ENCODE measurements at regions not wholly inside any gene's neighbourhood (a gene's known extent, or its start where the extent isn't known, plus 50 kb on each side); places are given as distances from the start of the nearest gene placed in this dataset.

- CTCF ChIA-PET = no interaction called here
Measured at GRCh38 chr12:59069516-59069915, 149.2 kb upstream of the LRIG3 start.

GRCh38 chr12:59068436-59068835 is 148.1 kb upstream of the LRIG3 start:
- no peak overlapping the region for H3K27ac ChIP-seq (ENCODE audit: control insufficient read depth, insufficient read depth)
- no peak for FAIRE-seq
- H3K79me2 ChIP-seq (ENCODE audit: control insufficient read depth, insufficient read depth, low read length) = no peaks in the 10 kb centered on the region
- no peaks in the 10 kb centered on the region for H3K9me3 ChIP-seq (replicated peaks; ENCODE audit: control insufficient read depth, insufficient read depth, low read length)
- RAD21 ChIA-PET (ENCODE audit: unreplicated experiment) = no interaction called here
- WGBS (ENCODE audit: insufficient coverage, insufficient replicate concordance, low lambda C conversion rate, missing lambda C conversion rate) = 9% methylated on average over 3 of the region's 3 CpGs
- POLR2A ChIA-PET = interaction anchor here (0.6 kb wide), 1 partner anchor 60 kb away, joined by 3 read pairs; no protein-coding TSS in a partner anchor
- BruUV-seq (replicated peaks) = no TSS peak
- no peak for DNase-seq (ENCODE audit: low read depth, low spot score)
- no peak overlapping the region for H3K4me3 ChIP-seq
- no peaks in the 10 kb centered on the region for H3K4me1 ChIP-seq (ENCODE audit: control insufficient read depth, insufficient read depth, low read length)
- no peak for ATAC-seq
- no peaks in the 10 kb centered on the region for H3K36me3 ChIP-seq (ENCODE audit: control insufficient read depth in 2 of 2, insufficient read depth in 2 of 2, low read length in 1 of 2)
- no peak overlapping the region for H3K4me2 ChIP-seq (ENCODE audit: control insufficient read depth, insufficient read depth)
- H2AFZ ChIP-seq (ENCODE audit: control insufficient read depth, low read depth, low read length) = no peak overlapping the region
- no peaks in the 10 kb centered on the region for H3K27me3 ChIP-seq (replicated peaks in 1 of 2; ENCODE audit: control insufficient read depth in 2 of 2, insufficient read depth in 2 of 2, low read length in 1 of 2)
- H4K20me1 ChIP-seq (ENCODE audit: control insufficient read depth, insufficient read depth) = no peaks in the 10 kb centered on the region
- CTCF ChIA-PET = interaction anchor here (0.6 kb wide), 1 partner anchor 694 kb away, joined by 3 read pairs; no protein-coding TSS in a partner anchor
- in situ Hi-C loops (cut with MboI) (no loop called here), intact Hi-C loops (cut with micrococcal nuclease; ENCODE audit: unreplicated experiment) (no loop called here)
- TF ChIP-seq DPF2 (IDR thresholded peaks at IDR 0.05) = no peak
- no peak for TF ChIP-seq MEF2B (IDR thresholded peaks at IDR 0.05; ENCODE audit: partially characterized antibody, poor library complexity, severe bottlenecking)
- no peak for TF ChIP-seq RCOR1 (conservative IDR thresholded peaks at IDR 0.05; ENCODE audit: low read depth, low read length)
- no peak for TF ChIP-seq MTA3 (IDR thresholded peaks at IDR 0.05; ENCODE audit: borderline replicate concordance, low read length)
- no peak for TF ChIP-seq HDGF (IDR thresholded peaks at IDR 0.05)
- no peak for TF ChIP-seq MTA2 (IDR thresholded peaks at IDR 0.05; ENCODE audit: low read depth)
- TF ChIP-seq STAT3 (IDR thresholded peaks at IDR 0.05; ENCODE audit: low read depth, low read length) = no peak
- TF ChIP-seq NRF1 (conservative IDR thresholded peaks at IDR 0.05; ENCODE audit: low read depth, low read length) = no peak
- no peak for TF ChIP-seq MEF2A (IDR thresholded peaks at IDR 0.05; ENCODE audit: insufficient read depth, low read depth, low read length)
- no peak for TF ChIP-seq TCF3 (IDR thresholded peaks at IDR 0.05; ENCODE audit: borderline replicate concordance, insufficient read depth, low read depth, low read length)
- TF ChIP-seq POU2F2 (IDR thresholded peaks at IDR 0.05; ENCODE audit: borderline replicate concordance, low read depth, low read length) = no peak
- TF ChIP-seq PML (IDR thresholded peaks at IDR 0.05; ENCODE audit: low read length) = no peak
- no peak overlapping the region for H3K9ac ChIP-seq (ENCODE audit: control insufficient read depth, insufficient read depth, low read length)
- SMC1A ChIA-PET (ENCODE audit: uncharacterized antibody, unreplicated experiment) = interaction anchor here (1.5 kb wide), 1 partner anchor 16 kb away, joined by 3 read pairs; no protein-coding TSS in a partner anchor

More at GRCh38 chr12:59069516-59069915, 149.2 kb upstream of the LRIG3 start:
- no peak for DNase-seq (ENCODE audit: low read depth, low spot score)
- SMC1A ChIA-PET (ENCODE audit: uncharacterized antibody, unreplicated experiment) = no interaction called here
- intact Hi-C loops (cut with micrococcal nuclease; ENCODE audit: unreplicated experiment) = no loop called here
- ATAC-seq = no peak
- H3K4me2 ChIP-seq (ENCODE audit: control insufficient read depth, insufficient read depth) = no peak overlapping the region
- TF ChIP-seq HSF1 (IDR thresholded peaks at IDR 0.05; ENCODE audit: low read depth, low read length) = no peak
- no peak for TF ChIP-seq SIN3A (IDR thresholded peaks at IDR 0.05; ENCODE audit: low read depth, low read length)
- no peak for TF ChIP-seq RAD51 (IDR thresholded peaks at IDR 0.05)
- H4K20me1 ChIP-seq (ENCODE audit: control insufficient read depth, insufficient read depth) = no peaks in the 10 kb centered on the region
- no peak overlapping the region for H2AFZ ChIP-seq (ENCODE audit: control insufficient read depth, low read depth, low read length)
- no peak overlapping the region for H3K9ac ChIP-seq (ENCODE audit: control insufficient read depth, insufficient read depth, low read length)
- H3K4me1 ChIP-seq (ENCODE audit: control insufficient read depth, insufficient read depth, low read length) = no peaks in the 10 kb centered on the region
- WGBS (ENCODE audit: insufficient coverage, insufficient replicate concordance, low lambda C conversion rate, missing lambda C conversion rate) = 30% methylated on average over 1 of the region's 1 CpG
- BruUV-seq (replicated peaks) = no TSS peak
- POLR2A ChIA-PET = no interaction called here
- in situ Hi-C loops (cut with MboI) = no loop called here
- no peak overlapping the region for H3K27ac ChIP-seq (ENCODE audit: control insufficient read depth, insufficient read depth)
- H3K9me3 ChIP-seq (replicated peaks; ENCODE audit: control insufficient read depth, insufficient read depth, low read length) = no peaks in the 10 kb centered on the region
- no peaks in the 10 kb centered on the region for H3K36me3 ChIP-seq (ENCODE audit: control insufficient read depth in 2 of 2, insufficient read depth in 2 of 2, low read length in 1 of 2)
- RAD21 ChIA-PET (ENCODE audit: unreplicated experiment) = no interaction called here
- no peak for FAIRE-seq
- no peaks in the 10 kb centered on the region for H3K27me3 ChIP-seq (replicated peaks in 1 of 2; ENCODE audit: control insufficient read depth in 2 of 2, insufficient read depth in 2 of 2, low read length in 1 of 2)
- H3K79me2 ChIP-seq (ENCODE audit: control insufficient read depth, insufficient read depth, low read length) = no peaks in the 10 kb centered on the region
- H3K4me3 ChIP-seq = no peak overlapping the region

Measured in GM12878 (cell line).